HG02763 (cell line): ENCODE measurements at regions not wholly inside any gene's neighbourhood (a gene's known extent, or its start where the extent isn't known, plus 50 kb on each side); places are given as distances from the start of the nearest gene placed in this dataset.
"Not testable (repeated sequence)": the region's sequence is repeated elsewhere in the genome, so short reads cannot be mapped to it uniquely, and the experiment has no call there.

Source experiments
- ATAC-seq: cut with Tn5 transposase; IDR thresholded peaks from one replicate; pipeline ENCODE4 v1.9.1; 2021; ENCODE audit warnings: mild to moderate bottlenecking, moderate library complexity; ENCODE audit not compliant: unreplicated experiment

DNA sequence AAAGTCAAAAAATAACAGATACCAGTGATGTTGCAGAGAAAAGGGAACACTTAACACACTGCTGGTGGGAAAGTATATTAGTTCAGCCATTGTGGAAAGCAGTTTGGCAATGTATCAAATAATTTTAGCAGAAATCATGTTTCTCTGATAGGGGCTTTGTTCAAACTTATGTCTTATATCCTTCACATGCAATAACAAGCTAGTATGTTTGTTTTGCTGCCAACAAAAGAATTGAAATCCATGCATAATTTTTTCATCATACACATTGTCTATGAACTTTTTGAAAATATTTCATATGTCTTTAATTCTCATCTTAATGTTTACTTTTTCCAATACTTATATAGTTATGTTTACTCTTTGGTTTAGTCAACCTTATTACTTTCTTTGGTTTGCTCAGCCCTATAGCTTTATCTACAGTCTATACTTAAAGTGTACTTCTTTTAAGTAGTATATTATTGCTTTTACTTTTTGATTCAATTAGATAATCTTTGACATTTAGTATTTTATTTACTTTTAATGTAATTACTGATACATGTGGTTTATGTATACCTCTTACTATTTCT, 639.6 kb upstream of the CBLB start:
- no peak for ATAC-seq

DNA sequence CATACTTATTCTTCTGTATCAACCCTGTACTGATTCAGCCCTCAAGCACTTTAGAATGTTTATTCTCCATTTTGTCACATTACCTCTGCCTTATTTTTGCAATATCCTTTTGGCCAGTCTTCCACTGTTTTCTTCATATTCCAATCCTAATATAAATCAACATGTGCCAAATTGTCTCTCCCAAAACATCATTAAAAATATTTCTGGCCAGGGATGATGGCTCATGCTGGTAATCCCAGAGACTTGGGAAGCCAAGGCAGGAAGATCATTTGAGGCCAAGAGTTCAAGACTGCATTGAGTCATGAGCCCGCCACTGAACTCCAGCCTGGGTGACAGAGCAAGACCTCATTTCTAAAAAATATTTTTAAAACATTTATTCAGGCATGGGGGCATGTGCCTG, 641.4 kb upstream of the CBLB start:
- ATAC-seq = no peak

DNA sequence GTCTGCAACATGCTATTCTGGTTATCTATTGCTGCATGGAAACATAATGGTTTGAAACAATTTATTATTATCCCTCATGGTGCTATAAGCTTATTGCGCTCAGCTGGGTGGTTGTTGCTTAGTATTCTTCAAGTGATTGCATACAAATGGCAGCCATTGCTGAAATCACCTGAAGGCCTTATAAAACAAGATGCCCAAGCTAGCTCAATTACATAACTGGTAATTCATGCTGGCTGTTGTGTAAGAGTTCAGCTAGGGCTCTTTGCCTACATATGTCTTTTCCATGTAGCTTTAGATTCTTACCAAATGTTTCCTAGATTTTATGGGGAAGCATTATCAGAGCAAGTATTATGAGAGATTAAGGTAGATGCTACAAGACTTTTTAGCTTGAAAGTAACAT, 644.0 kb upstream of the CBLB start:
- ATAC-seq = no peak

DNA sequence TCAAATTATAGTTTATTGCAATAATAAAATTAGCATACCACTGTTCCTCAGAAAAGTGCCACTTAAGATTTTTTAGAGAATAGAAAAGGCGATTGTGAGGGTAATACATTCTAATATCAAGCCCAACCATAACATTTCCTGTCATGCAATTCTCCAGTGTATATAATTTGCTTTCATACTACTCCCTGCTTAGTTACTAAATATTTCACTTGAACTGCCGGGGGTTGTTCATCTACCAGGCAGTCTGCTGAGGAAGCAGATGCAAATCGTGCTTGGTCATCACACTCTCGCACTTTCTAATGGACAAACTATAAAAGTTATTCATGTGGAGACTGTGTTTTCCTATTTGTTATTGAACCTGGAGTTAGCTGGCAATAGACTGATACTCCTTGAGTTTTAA, 645.6 kb upstream of the CBLB start:
- no peak for ATAC-seq

DNA sequence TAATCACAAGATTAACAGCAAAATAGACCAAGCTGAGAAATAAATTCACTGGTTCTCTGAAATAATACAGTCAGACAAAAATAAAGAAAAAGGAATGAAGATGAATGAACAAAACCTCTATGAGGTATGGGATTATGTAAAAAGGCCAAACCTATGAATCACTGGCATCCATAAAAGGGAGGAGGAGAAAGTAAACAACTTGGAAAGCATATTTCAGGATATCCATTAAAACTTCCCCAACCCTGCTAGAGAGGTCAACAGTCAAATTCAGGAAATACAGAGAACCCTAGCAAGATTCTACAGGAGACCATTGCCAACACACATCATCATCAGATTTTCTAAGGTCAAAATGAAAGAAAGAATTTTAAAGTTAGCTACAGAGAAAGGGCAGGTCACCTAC, 649.7 kb upstream of the CBLB start:
- ATAC-seq = no peak

DNA sequence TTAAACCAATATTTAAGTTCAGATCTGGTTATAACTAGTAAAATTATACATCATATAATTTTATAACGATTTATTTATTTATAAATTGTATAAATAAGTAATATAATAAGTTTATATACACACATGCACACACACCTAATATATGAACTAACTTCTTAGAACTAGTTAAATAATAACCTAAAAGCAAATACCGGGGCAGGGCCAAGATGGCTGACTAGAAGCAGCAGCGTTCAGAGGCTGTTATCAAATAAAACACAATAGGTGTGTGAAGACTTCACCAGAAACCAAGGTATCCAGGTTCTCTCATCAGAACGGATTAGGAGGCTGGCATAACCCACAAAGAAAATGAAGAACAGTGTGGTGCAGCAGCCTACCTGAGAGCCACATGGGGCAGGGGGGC, 653.6 kb upstream of the CBLB start:
- ATAC-seq = no peak

DNA sequence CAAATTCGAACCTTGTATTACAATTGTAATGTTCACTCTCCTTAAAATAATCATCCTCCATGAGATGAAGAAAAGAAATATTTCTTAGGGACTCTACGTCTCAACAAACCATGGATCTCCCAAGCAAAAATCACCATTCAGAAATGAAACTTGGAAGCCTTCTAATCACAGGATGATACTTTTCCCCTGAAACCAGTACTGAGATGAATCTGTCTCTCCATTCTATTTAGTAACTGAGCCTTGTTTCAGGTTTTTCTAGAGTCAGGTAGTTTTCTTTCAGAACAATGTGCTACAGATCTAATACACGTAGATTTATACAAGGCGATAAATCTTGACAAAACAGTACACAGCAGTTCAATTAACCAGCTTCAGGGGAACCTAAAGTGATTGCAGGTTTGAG, 660.1 kb upstream of the CBLB start:
- ATAC-seq = no peak

DNA sequence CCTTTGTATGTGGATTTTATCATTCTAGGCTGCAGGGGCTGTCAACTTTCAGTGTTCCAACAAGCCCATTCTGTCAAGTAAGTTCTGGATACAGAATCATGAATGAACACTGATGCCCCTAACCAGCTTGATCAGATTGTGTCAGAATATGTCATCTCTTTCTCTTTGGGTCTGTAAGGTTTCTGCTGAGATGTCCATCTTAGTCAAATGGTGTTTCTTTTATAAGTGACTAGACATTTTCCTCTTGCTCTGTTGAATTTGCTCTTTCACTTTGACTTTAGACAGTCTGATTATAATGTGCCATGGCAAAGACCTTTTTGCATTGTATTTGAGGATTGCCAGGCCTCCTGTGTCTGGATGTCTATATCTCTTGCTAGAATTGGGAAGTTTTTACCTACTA, 660.9 kb upstream of the CBLB start:
- no peak for ATAC-seq

DNA sequence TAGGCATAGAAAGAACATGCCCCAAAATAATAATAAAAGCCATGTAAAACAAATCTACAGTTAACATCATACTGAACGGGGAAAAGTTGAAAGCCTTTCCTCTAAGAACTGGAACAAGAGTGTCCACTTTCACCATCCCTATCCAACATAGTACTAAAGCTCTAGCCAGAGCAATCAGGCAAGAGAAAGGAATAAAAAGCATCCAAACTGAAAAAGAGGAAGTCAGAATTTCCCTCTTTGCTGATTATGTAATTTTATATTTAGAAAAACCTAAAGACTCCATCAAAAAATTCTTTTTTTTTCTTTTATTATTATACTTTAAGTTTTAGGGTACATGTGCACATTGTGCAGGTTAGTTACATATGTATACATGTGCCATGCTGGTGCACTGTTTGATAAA, 661.6 kb upstream of the CBLB start:
- no peak for ATAC-seq

DNA sequence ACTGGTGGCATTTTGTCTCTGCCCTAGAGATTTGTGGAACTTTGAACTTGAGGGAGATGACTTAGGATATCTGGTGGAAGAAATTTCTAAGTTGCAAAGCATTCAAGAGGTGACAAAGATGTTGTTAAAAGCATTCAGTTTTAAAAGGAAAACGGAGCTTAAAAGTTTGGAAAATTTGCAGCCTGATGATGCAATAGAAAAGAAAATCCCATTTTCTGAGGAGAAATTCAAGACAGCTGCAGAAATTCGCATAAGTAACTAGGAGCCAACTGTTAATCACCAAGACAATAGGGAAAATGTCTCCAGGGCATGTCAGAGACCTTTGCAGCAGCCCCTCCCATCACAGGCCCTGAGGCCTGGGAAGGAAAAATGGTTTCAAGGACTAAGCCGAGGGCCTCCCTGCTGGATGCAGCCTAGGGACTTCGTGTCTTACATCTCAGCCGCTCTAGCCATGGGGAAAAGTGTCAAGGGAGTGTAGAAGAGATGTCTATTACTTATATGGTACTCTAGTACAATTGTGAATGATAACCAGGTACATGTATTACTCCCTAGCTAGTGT, 663.0 kb upstream of the CBLB start:
- not testable (repeated sequence) for ATAC-seq

DNA sequence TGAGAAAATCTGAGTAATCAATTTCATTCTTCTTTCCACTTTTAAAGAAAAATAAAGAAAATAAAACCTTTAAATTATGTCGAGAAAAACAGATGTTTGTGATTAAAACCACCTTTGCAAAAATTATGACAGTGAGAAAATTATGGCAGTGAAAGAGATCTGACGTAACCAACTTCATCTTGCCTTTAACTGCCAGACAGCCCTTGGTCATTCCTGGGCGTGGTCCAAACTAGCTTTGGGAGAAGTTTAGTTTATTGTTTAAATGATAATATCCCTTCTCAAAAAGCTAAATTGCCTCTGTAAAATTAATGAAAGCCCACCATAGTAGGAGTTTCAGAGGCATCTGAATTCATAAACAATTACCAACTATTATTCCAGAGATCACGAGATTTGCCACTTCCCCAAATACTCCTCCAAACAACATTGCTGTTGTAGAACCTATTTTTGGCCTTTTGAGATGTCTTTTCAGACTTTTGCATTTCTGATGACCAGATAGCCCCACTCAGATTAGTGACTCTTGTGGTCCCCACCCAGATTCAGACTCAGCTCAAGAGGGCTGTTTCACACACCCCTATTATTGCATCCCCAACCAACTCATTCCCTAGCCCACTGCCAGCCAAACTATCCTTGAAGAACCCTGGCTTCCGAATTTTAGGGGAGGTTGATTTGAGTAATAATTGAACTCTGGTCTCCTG, 664.4 kb upstream of the CBLB start:
- ATAC-seq = no peak

DNA sequence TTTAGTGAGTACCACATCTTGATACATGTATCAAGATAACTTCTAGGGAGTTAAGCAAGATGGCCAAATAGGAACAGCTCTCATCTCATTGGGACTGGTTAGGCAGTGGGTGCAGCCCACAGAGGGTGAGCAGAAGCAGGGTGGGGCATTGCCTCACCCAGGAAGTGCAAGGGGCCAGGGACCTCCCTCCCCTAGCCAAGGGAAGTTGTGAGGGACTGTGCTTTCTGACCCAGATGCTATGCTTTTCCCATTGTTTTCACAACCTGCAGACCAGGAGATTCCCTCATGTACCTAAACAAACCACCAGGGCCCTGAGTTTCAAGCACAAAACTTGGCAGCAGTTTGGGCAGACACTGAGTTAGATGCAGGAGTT, 665.0 kb upstream of the CBLB start:
- ATAC-seq = no peak

DNA sequence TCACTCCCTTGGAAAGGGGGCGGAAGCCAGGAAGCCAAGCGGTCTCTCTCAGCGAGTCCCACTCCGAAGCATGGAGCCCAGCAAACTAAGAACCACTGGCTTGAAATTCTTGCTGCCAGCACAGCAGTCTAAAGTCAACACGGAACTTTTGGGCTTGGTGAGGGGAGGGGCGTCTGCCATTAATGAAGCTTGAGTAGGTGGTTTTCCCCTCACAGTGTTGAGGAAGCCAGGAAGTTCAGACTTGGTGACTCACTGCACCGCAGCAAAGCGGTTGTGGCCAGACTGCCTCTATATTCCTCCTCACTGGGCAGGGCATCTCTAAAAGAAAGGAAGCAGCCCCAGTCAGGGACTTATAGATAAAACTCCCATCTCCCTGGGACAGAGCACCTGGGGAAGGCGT, 665.4 kb upstream of the CBLB start:
- ATAC-seq = no peak

DNA sequence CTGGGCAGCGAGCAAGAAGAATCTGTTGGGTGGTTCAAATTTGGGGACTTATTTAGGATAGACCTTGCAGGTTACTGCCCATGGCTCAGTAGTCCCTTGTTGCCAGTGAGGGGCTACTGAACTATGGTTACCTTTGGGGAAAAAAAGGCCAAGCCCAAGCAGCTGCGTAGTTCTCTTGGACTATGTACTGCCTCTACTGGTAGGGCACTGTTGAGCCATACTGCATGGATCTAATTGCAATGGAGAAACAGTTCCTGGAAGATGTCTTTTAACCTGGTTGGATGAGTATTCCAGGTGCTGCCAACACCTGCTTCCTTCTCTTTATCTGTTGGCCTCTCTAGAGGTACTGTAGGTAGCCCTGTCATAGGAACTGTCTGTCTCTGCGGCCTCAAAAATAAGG, 671.9 kb upstream of the CBLB start:
- ATAC-seq = no peak

DNA sequence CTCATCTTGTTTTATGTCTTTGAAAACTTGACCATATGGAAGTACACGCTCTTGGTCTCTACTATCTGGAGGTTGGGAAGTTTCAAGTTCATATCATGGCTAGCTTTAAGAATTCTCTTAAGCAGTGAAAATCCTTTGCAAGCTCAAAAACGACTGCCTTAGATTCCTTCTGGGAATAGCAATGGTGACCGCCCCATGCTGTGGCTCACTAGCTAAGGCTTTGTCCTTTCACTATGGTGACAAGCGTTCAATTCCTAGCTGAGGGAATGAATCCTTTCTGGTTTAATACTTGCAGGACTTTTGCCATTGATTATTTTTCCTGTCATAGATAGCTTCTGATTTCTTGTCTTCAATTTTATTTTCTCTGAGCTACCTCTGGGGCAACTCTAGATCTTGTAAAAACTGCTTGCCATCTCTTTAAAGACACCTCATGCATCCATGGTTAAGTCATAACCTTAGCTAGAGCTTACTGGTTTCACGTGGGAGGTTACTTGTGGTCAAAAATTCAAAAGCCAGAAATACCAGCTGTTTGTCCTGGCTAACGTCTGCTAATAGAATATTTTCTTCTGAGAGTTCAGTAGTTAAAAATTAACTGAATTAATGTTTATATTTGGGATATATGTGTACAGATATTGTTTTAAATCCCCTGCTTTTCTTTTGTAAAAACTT, 673.4 kb upstream of the CBLB start:
- no peak for ATAC-seq

DNA sequence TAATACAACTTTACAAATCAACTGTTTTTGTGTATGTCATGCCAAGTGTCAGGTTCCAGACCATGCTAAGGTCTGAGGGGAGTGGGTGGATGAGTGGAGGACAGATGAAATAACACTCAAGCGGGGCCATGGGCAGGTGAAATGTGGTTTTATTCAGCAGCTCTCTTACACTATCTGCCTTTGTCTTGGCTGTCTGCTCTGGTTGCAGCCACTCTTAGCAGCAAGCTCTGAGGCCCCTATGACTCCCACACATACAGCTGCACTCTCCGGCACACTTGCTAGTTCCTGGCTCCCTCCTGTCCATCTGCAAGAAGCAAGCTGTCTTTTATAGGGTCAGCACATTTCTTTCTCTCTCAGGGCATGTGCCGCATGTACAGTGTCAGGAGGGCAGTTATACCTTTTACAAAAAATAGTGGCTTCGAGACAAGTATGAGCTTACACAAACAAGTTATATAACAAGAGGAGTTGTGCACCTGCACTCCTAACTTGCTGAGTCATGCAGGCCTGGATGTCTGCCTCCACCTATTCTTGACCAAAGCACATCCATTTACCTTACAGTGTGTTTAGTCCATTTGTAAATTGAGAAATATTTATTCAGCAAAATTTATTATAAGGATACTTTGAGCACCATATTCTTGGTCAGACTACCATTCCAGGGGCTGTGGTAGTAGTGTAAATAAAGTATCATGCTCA, 683.7 kb upstream of the CBLB start:
- ATAC-seq = no peak

DNA sequence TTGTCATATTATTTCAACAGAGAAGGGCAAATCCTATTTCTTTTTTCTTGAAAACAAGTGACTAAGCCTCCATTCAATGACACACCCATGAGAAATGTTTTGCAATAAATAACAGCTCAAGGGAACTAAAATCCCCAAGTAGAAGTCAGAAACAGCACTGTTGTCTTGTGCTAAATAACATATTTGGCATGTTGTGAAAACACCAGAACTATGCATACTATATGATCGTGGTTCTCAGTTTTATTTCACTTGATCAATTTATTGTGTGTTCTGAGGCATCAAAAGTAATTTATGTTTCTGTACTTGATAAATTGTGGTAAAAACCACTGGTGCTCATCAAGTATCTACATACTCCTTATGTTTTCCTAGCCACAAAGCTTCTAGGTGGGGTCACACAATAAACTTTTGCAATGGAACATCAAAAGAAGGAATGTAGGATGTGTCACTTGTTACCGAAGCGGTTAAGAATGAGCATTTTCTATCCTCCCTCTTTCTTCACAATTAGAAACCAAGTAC, 691.7 kb upstream of the CBLB start:
- no peak for ATAC-seq

DNA sequence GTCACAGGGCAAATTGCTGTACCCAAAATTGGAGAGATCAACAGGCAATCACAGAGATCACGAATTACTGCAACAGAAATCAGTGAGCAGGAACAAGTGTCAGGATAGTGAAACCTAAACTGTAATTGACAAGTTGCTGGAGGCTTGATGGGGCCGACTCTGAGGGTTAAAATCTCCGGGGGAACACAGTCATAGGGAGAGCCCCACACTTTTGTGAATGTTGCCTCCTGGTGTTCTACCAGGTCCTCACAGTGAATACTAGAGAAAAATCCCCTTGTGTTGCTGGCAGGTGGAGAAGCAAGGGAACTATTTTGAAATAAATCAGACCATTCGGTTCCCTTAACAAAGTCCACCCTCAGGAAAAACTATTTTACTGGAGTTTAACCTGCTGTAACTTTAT, 697.5 kb upstream of the CBLB start:
- ATAC-seq = peak; percentile 80

DNA sequence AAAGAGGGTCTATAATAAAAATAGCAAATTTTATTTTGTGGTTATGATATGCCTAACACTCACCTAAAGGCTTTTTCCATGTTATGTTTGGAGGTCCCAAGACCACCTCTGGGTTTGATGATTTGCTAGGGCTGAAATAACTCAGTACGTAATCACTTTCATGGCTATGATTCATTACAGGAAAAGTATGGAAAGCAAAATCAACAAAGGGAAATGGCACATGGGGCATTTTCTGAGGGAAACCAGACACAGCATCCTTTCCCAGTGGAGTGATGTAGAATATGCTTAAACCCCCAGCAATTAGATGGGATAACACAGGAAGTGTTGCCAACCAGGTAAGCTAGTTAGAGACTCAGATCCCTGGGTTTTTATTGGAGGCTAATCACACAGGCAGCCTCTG, 701.6 kb upstream of the CBLB start:
- no peak for ATAC-seq

DNA sequence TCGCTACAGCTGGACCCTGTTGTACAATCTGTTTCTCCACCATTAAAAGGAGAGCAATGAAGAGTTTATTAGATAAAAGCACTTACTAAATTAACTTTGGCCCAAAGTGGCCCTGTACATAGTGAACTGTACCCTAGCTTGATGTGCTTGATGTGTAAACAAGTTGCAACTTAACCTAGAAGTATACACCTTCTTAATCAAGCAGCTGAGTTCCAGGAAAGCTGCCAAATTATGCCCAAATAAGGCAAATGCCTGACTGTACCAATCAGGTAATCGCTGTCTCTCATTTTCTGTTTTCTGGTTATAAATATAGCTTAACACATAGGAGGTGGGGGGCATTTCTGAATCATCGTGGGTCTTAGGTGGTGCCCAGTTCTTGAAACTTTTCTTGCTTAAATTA, 704.8 kb upstream of the CBLB start:
- ATAC-seq = no peak

DNA sequence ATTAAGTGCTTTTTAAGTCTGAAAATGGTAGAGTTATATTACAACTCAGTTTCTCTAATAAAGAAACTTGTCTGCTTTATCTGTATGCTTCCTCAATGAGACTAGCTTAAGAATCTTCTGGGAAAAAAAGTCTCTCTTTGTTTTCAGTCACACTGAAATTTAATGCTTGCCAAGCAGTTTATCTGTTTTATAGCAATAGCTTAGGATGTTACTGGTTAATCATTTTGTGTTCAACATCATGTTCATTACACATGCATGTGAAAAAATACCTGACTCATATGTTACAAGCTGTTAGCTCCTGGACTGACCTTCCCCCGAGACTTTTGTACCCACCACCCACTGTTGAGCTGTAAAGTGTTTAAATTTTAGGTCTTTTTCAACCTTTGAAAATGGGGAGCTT, 706.2 kb upstream of the CBLB start:
- ATAC-seq = no peak

DNA sequence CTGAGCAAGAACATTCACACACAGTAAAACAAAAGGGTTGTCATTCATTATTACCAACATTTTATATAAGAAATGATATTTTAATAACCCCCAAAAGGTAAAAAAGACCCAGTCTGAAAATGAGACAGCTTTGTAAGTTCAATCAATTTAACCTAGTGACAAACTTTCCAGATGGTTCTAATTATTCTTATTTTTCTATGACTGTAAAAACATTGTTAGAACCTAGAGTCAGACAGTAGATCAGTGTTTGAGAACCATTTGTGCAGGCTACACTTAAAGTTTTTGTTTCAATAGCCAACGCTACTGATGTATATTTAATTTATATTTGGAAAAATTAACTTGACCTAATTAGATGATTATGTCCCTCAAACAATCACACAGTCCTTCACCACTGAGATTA, 708.4 kb upstream of the CBLB start:
- no peak for ATAC-seq
